Adrenal gland (tissue), 9 donors: ENCODE measurements at regions not wholly inside any gene's neighbourhood (a gene's known extent, or its start where the extent isn't known, plus 50 kb on each side); places are given as distances from the start of the nearest gene placed in this dataset.

Experiments used
- DNase-seq, 7 donors: peaks; one replicate each; pipeline ENCODE4 v3.0.0-alpha.2; 2019 to 2020
- H3K27ac ChIP-seq, 5 donors: fragments of 200-600 bp; sonication (generic) in 4 of 5; 1 replicate in 3 of 5; 2 replicates in 2 of 5; pipeline versions ENCODE4 v1.5.1 to v1.8.0; 2016 to 2020; ENCODE audit warnings: mild to moderate bottlenecking in 1 of 5
- H3K27me3 ChIP-seq: fragments of 200-600 bp; 2 replicates; pipeline ENCODE4 v1.8.0; 2021
- H3K36me3 ChIP-seq, 2 donors: fragments of 200-600 bp; replicated peaks in 1 of 2; 1 replicate in 1 of 2; 2 replicates in 1 of 2; pipeline versions ENCODE4 v1.5.1 to v1.8.0; 2018 to 2022
- H3K4me1 ChIP-seq, 2 donors: fragments of 200-600 bp; replicated peaks in 1 of 2; 1 replicate in 1 of 2; 2 replicates in 1 of 2; pipeline versions ENCODE4 v1.5.1 to v1.8.0; 2018 to 2021
- H3K4me3 ChIP-seq, 4 donors: fragments of 200-600 bp; sonication (generic) in 3 of 4; one replicate each; pipeline ENCODE4 v1.5.1; 2016 to 2018
- H3K9me3 ChIP-seq, 3 donors: fragments of 200-600 bp; sonication (generic) in 1 of 3; replicated peaks in 1 of 3; 1 replicate in 2 of 3; 2 replicates in 1 of 3; pipeline versions ENCODE4 v1.5.1 to v1.8.0; 2016 to 2021
- CTCF ChIP-seq, 6 experiments: fragments of 450-650 bp in 4 of 6; fragments of 200-600 bp in 2 of 6; sonication (generic) in 1 of 6; IDR thresholded peaks; 1 replicate in 5 of 6; 2 replicates in 1 of 6; pipeline versions ENCODE4 v1.5.1 to v1.8.0; 2016 to 2021; ENCODE audit warnings: antibody characterized with exemption in 6 of 6, mild to moderate bottlenecking in 2 of 6, moderate library complexity in 1 of 6
- POLR2A ChIP-seq, 2 donors: fragments of 450-650 bp; IDR thresholded peaks; one replicate each; pipeline ENCODE4 v1.6.1; 2017; ENCODE audit warnings: antibody characterized with exemption in 2 of 2, mild to moderate bottlenecking in 2 of 2, moderate library complexity in 1 of 2
- WGBS, 4 donors: extraction: QIAGEN DNeasy Blood & Tissue Kit in 2 of 4; methylation state at CpG; one replicate each; pipeline versions ENCODE4 v1.1.5 to v1.1.7; 2013 to 2017; 5-methylcytosine and 5-hydroxymethylcytosine counted together
- intact Hi-C, 2 donors: fragments of 100-400 bp; cut with DNase I; formaldehyde crosslinking; loops; one replicate each; pipeline versions ENCODE4 v1.14.1 to v1.15.0; 2022 to 2023
- donor health status: healthy with polysubstance abuse.
- donor health status: Bipolar disorder and iron deficiency.
- donor health status: DM: yes; HTN: yes; CAD: no.
- donor health status: DM: no; HTN: no; CAD: no.
- donor health status: DM: no; HTN: no; CAD: no.

GRCh38 chr3:167057581-167057980 is 322.5 kb downstream of the ZBBX start:
- Histone ChIP-seq H3K4me3 (no peak overlapping the region), H3K27me3 (no peaks in the 10 kb centered on the region), H3K9me3 (no peaks in the 10 kb centered on the region), H3K36me3 (no peaks in the 10 kb centered on the region), H3K27ac (no peak overlapping the region), H3K4me1 (no peaks in the 10 kb centered on the region)
- DNase-seq: no peak
- TF ChIP-seq POLR2A (IDR thresholded peaks at IDR 0.05) (no peak), CTCF (IDR thresholded peaks at IDR 0.05) (no peak)
- intact Hi-C loops: no loop called here
- 58 to 82% (median 66%) methylated on average over 1 of the region's 1 CpG for WGBS, 4 donors

- no peaks in the 10 kb centered on the region for H3K36me3 ChIP-seq
- 45 to 52% (median 49%) methylated on average over 2 of the region's 2 CpGs for WGBS, 4 donors
- TF ChIP-seq POLR2A (IDR thresholded peaks at IDR 0.05) (no peak), CTCF (IDR thresholded peaks at IDR 0.05) (no peak)
- H3K4me3 ChIP-seq: no peak overlapping the region
- H3K4me1 ChIP-seq: no peaks in the 10 kb centered on the region
- no peak for DNase-seq
- H3K27me3 ChIP-seq: no peaks in the 10 kb centered on the region
- no peak overlapping the region for H3K27ac ChIP-seq
- intact Hi-C loops: no loop called here
- H3K9me3 ChIP-seq: no peaks in the 10 kb centered on the region
Observed at GRCh38 chr3:167054926-167055325, 325.2 kb downstream of the ZBBX start.

GRCh38 chr3:167051421-167051820 is 328.7 kb downstream of the ZBBX start:
- intact Hi-C loops: no loop called here
- Histone ChIP-seq H3K4me1 (no peaks in the 10 kb centered on the region), H3K4me3 (no peak overlapping the region), H3K36me3 (no peaks in the 10 kb centered on the region), H3K9me3 (no peaks in the 10 kb centered on the region), H3K27me3 (no peaks in the 10 kb centered on the region), H3K27ac (no peak overlapping the region)
- WGBS, 4 donors: 60 to 73% (median 68%) methylated on average over 4 of the region's 4 CpGs
- no peak for DNase-seq
- TF ChIP-seq CTCF (IDR thresholded peaks at IDR 0.05) (no peak), POLR2A (IDR thresholded peaks at IDR 0.05) (no peak)

GRCh38 chr3:167033866-167034265 is 346.2 kb downstream of the ZBBX start:
- no peaks in the 10 kb centered on the region for H3K36me3 ChIP-seq
- H3K27me3 ChIP-seq: no peaks in the 10 kb centered on the region
- no peak overlapping the region for H3K27ac ChIP-seq
- H3K9me3 ChIP-seq: no peaks in the 10 kb centered on the region
- no peak for DNase-seq
- intact Hi-C loops: loop anchor here in 1 of 2 donors (10.0 kb wide), 1 partner anchor 1019 kb away; no protein-coding TSS in a partner anchor
- 30 to 42% (median 36%) methylated on average over 2 of the region's 2 CpGs for WGBS, 4 donors
- no peak for TF ChIP-seq CTCF (IDR thresholded peaks at IDR 0.05)
- no peak for TF ChIP-seq POLR2A (IDR thresholded peaks at IDR 0.05)
- H3K4me1 ChIP-seq: no peaks in the 10 kb centered on the region
- H3K4me3 ChIP-seq: no peak overlapping the region
